Astrocyte (in vitro differentiated cells and primary cell): ENCODE measurements at regions not wholly inside any gene's neighbourhood (a gene's known extent, or its start where the extent isn't known, plus 50 kb on each side); places are given as distances from the start of the nearest gene placed in this dataset.

Experiments used
- EZH2 ChIP-seq: IDR thresholded peaks from 2 replicates; pipeline ENCODE4 v1.6.1; 2012; ENCODE audit warnings: mild to moderate bottlenecking, low read length, inconsistent platforms; ENCODE audit not compliant: insufficient read depth
- TF ChIP-seq, protein P1 (sequence below): IDR thresholded peaks from 2 replicates; pipeline ENCODE4 v1.5.1; 2011; ENCODE audit warnings: low read depth, mild to moderate bottlenecking, inconsistent platforms, low read length, moderate library complexity; ENCODE audit not compliant: insufficient read depth

DNA sequence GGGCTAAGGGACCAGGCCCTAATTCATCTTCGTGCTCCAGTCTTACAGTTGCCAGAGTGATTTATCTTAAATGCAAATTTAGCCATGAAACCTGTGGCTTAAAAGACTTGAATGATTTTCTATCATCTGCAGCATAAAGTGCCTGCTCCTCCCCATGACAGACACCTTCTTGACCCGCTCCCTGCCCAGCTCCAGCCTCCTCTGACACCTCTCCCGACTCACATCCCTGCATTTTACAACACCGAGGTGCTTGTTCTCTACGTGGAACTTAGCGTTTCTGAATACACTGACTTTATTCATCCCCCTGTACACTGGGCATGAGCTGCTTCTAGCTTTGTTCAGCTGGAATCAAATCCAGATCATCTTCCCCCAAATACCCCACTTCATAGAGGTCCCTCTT is 128.7 kb upstream of the MYO16 start:
- TF ChIP-seq, protein P1, sequence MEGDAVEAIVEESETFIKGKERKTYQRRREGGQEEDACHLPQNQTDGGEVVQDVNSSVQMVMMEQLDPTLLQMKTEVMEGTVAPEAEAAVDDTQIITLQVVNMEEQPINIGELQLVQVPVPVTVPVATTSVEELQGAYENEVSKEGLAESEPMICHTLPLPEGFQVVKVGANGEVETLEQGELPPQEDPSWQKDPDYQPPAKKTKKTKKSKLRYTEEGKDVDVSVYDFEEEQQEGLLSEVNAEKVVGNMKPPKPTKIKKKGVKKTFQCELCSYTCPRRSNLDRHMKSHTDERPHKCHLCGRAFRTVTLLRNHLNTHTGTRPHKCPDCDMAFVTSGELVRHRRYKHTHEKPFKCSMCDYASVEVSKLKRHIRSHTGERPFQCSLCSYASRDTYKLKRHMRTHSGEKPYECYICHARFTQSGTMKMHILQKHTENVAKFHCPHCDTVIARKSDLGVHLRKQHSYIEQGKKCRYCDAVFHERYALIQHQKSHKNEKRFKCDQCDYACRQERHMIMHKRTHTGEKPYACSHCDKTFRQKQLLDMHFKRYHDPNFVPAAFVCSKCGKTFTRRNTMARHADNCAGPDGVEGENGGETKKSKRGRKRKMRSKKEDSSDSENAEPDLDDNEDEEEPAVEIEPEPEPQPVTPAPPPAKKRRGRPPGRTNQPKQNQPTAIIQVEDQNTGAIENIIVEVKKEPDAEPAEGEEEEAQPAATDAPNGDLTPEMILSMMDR = no peak
- TF ChIP-seq EZH2 = no peak
